ENCODE measurements at regions not wholly inside any gene's neighbourhood (a gene's known extent, or its start where the extent isn't known, plus 50 kb on each side); places are given as distances from the start of the nearest gene placed in this dataset.

DNA sequence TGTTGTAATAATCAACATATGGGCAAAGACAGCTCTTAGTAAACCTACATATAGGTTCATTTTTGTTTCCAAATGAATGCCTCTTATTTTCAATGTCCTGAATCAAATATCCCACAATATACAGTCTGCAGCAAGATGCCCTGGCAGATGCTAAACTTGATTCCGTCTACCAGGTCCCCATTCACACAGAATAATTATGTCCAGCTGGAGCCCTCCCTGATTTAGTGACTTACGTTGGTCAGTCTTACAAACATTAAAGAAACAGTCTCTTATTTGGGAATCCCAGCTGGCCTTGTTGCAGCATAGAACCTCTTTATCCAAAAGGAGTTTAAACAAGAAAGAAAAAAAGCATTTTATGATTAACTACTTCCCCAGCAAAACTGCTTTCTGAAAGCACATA is 82.7 kb upstream of the BMP4 start:
- Histone ChIP-seq H3K79me2 (ENCODE audit: control insufficient read depth, insufficient read depth, low read length) (no peaks in the 10 kb centered on the region), H3K27me3 (ENCODE audit: control insufficient read depth, insufficient read depth, low read length) (peaks cover 3% of the 10 kb centered on the region), H3K4me2 (ENCODE audit: extremely low read depth, insufficient read depth, low read length) (no peak overlapping the region), H3K36me3 (ENCODE audit: control insufficient read depth, insufficient read depth, low read length) (no peaks in the 10 kb centered on the region), H3K4me3 (replicated peaks in 1 of 4; ENCODE audit: control extremely low read depth in 1 of 4, insufficient read depth in 1 of 4, low read depth in 3 of 4, low read length in 4 of 4) (no peak overlapping the region), H3K9me3 (ENCODE audit: control insufficient read depth, insufficient read depth, low read depth, low read length) (no peaks in the 10 kb centered on the region), H3K4me1 (ENCODE audit: control insufficient read depth, extremely low read depth, insufficient read depth, low read length) (no peaks in the 10 kb centered on the region), H3K9ac (ENCODE audit: insufficient read depth, low read length) (no peak overlapping the region), H3K27ac (ENCODE audit: insufficient read depth, low read length) (no peak overlapping the region), H2AFZ (ENCODE audit: low read length) (no peak overlapping the region), H4K20me1 (ENCODE audit: control insufficient read depth, extremely low read depth, insufficient read depth, low read length) (no peaks in the 10 kb centered on the region)
- no peak for DNase-seq (ENCODE audit: low read depth in 2 of 2)
- no peak for TF ChIP-seq EZH2 (IDR thresholded peaks at IDR 0.05; ENCODE audit: low read length, missing control alignments)
- TF ChIP-seq, protein P1, sequence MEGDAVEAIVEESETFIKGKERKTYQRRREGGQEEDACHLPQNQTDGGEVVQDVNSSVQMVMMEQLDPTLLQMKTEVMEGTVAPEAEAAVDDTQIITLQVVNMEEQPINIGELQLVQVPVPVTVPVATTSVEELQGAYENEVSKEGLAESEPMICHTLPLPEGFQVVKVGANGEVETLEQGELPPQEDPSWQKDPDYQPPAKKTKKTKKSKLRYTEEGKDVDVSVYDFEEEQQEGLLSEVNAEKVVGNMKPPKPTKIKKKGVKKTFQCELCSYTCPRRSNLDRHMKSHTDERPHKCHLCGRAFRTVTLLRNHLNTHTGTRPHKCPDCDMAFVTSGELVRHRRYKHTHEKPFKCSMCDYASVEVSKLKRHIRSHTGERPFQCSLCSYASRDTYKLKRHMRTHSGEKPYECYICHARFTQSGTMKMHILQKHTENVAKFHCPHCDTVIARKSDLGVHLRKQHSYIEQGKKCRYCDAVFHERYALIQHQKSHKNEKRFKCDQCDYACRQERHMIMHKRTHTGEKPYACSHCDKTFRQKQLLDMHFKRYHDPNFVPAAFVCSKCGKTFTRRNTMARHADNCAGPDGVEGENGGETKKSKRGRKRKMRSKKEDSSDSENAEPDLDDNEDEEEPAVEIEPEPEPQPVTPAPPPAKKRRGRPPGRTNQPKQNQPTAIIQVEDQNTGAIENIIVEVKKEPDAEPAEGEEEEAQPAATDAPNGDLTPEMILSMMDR (conservative IDR thresholded peaks at IDR 0.05 in 1 of 2, IDR thresholded peaks at IDR 0.05 in 1 of 2; ENCODE audit: low read depth in 1 of 2, low read length in 2 of 2), result no peak

DNA sequence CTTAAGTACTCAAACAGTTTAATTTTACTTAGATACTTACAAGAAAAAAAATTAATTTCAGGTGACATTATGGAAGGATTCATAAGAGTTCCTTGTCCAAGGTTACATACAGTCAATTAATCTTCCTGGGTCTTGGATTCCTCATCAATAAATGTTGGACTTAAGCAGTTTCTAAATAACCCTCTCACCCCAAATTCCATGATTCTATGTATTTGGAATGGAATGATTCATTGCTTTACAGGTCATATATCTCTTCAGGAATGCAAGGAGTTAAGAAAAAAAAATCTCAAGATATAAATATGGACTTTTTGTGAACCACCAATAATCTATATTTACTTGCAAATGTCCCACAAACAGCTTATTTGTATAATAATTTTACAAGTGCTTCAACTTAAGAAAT is 84.2 kb upstream of the BMP4 start:
- H3K9ac ChIP-seq (ENCODE audit: insufficient read depth, low read length), result no peak overlapping the region
- no peak overlapping the region for H3K4me3 ChIP-seq (replicated peaks in 1 of 4; ENCODE audit: control extremely low read depth in 1 of 4, insufficient read depth in 1 of 4, low read depth in 3 of 4, low read length in 4 of 4)
- H3K4me2 ChIP-seq (ENCODE audit: extremely low read depth, insufficient read depth, low read length), result no peak overlapping the region
- H3K27ac ChIP-seq (ENCODE audit: insufficient read depth, low read length), result no peak overlapping the region
- H3K36me3 ChIP-seq (ENCODE audit: control insufficient read depth, insufficient read depth, low read length), result no peaks in the 10 kb centered on the region
- H4K20me1 ChIP-seq (ENCODE audit: control insufficient read depth, extremely low read depth, insufficient read depth, low read length), result no peaks in the 10 kb centered on the region
- H3K9me3 ChIP-seq (ENCODE audit: control insufficient read depth, insufficient read depth, low read depth, low read length), result no peaks in the 10 kb centered on the region
- TF ChIP-seq, protein P1 (conservative IDR thresholded peaks at IDR 0.05 in 1 of 2, IDR thresholded peaks at IDR 0.05 in 1 of 2; ENCODE audit: low read depth in 1 of 2, low read length in 2 of 2), result no peak
- H3K27me3 ChIP-seq (ENCODE audit: control insufficient read depth, insufficient read depth, low read length), result peaks cover 3% of the 10 kb centered on the region
- no peaks in the 10 kb centered on the region for H3K79me2 ChIP-seq (ENCODE audit: control insufficient read depth, insufficient read depth, low read length)
- peak in 1 of 2 donors; percentile 82 for DNase-seq (ENCODE audit: low read depth in 2 of 2)
- H2AFZ ChIP-seq (ENCODE audit: low read length), result no peak overlapping the region
- no peaks in the 10 kb centered on the region for H3K4me1 ChIP-seq (ENCODE audit: control insufficient read depth, extremely low read depth, insufficient read depth, low read length)

DNA sequence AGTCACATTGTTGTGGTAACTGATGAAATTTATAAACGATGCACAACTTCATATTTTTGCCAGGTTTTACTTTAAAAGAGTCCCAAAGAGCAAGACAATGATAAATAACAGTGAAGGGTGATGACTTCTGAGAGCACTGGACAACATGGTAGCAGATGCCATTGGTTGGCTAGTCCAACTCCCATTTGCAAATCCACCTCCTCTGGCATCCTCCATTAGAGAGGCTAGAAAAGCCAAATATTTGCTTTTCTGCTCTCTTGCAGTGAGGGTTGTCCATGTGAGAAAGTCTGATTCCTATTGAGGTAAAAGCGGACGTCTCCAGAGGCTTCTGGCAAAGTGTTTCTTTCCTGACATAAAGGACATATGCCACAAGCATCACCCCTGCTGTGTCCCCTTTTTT is 89.6 kb upstream of the BMP4 start:
- Histone ChIP-seq H4K20me1 (ENCODE audit: control insufficient read depth, extremely low read depth, insufficient read depth, low read length) (no peaks in the 10 kb centered on the region), H3K9ac (ENCODE audit: insufficient read depth, low read length) (no peak overlapping the region), H3K79me2 (ENCODE audit: control insufficient read depth, insufficient read depth, low read length) (no peaks in the 10 kb centered on the region), H3K27me3 (ENCODE audit: control insufficient read depth, insufficient read depth, low read length) (no peaks in the 10 kb centered on the region), H3K4me2 (ENCODE audit: extremely low read depth, insufficient read depth, low read length) (no peak overlapping the region), H2AFZ (ENCODE audit: low read length) (no peak overlapping the region), H3K4me1 (ENCODE audit: control insufficient read depth, extremely low read depth, insufficient read depth, low read length) (no peaks in the 10 kb centered on the region), H3K9me3 (ENCODE audit: control insufficient read depth, insufficient read depth, low read depth, low read length) (no peaks in the 10 kb centered on the region), H3K36me3 (ENCODE audit: control insufficient read depth, insufficient read depth, low read length) (no peaks in the 10 kb centered on the region), H3K4me3 (replicated peaks in 1 of 4; ENCODE audit: control extremely low read depth in 1 of 4, insufficient read depth in 1 of 4, low read depth in 3 of 4, low read length in 4 of 4) (no peak overlapping the region), H3K27ac (ENCODE audit: insufficient read depth, low read length) (no peak overlapping the region)
- no peak for TF ChIP-seq EZH2 (IDR thresholded peaks at IDR 0.05; ENCODE audit: low read length, missing control alignments)
- TF ChIP-seq, protein P1 (conservative IDR thresholded peaks at IDR 0.05 in 1 of 2, IDR thresholded peaks at IDR 0.05 in 1 of 2; ENCODE audit: low read depth in 1 of 2, low read length in 2 of 2), result no peak
- no peak for DNase-seq (ENCODE audit: low read depth in 2 of 2)
